ENCODE measurements at regions not wholly inside any gene's neighbourhood (a gene's known extent, or its start where the extent isn't known, plus 50 kb on each side); places are given as distances from the start of the nearest gene placed in this dataset.

DNA sequence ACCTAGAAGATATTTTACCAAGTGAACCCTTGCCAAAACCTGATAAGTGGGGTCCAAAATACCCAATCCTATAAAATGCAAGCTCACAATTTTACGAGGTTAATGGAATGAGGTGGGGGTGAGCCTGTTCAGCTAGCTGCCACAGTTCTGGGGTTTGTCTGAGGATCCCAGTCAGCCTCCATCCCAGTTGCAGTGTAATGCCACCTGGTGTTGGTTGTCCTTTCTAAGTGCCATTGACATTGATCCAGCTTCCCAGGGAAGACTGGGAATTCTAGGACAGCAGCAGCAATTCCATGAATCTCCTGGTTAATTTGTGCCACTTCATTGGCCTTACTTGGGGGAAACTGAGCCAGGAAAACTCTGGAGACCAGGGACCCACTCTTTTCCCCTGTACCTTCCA is 298.3 kb downstream of the RWDD3 start:
- Histone ChIP-seq H2AFZ (ENCODE audit: low read length) (no peak overlapping the region), H3K4me2 (ENCODE audit: insufficient read depth, low read length) (no peak overlapping the region), H3K4me3 (ENCODE audit: insufficient read depth, low read length) (no peak overlapping the region), H4K20me1 (ENCODE audit: insufficient read depth, low read length) (no peaks in the 10 kb centered on the region), H3K79me2 (ENCODE audit: insufficient read depth, low read length) (no peaks in the 10 kb centered on the region), H3K9me3 (ENCODE audit: low read depth, low read length) (peaks cover 2% of the 10 kb centered on the region), H3K36me3 (ENCODE audit: insufficient read depth, low read length) (no peaks in the 10 kb centered on the region), H3K4me1 (ENCODE audit: insufficient read depth, low read length) (no peaks in the 10 kb centered on the region), H3K27ac (ENCODE audit: low read depth, low read length) (no peak overlapping the region), H3K27me3 (ENCODE audit: insufficient read depth, low read length) (no peaks in the 10 kb centered on the region)
- no peak for DNase-seq (ENCODE audit: insufficient read length, low spot score, missing footprints)
- TF ChIP-seq CTCF (IDR thresholded peaks at IDR 0.05; ENCODE audit: extremely low read depth, low read depth, low read length): no peak

DNA sequence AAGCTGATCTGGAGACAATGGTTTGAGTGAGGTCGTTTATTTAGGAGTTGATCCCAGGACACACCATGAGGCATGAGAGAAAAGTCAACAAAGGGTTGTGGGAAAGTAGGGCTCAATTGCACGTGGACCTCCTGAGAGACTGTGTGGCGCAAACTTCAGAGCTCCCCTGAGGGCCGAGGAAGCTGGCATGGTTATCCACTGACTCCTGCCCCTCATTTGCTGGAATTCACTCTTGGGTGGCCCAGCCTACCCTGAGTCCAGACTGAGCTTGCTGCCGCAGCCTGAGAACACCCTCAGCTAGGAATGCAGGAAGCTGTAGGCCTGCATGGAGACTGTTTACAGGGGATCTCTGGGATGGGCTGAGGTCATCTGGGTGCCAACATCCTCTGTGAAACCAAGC is 301.0 kb downstream of the RWDD3 start:
- no peak overlapping the region for H3K27ac ChIP-seq (ENCODE audit: low read depth, low read length)
- no peaks in the 10 kb centered on the region for H3K4me1 ChIP-seq (ENCODE audit: insufficient read depth, low read length)
- no peak overlapping the region for H3K4me2 ChIP-seq (ENCODE audit: insufficient read depth, low read length)
- peaks cover 2% of the 10 kb centered on the region for H3K9me3 ChIP-seq (ENCODE audit: low read depth, low read length)
- no peaks in the 10 kb centered on the region for H3K36me3 ChIP-seq (ENCODE audit: insufficient read depth, low read length)
- no peak overlapping the region for H2AFZ ChIP-seq (ENCODE audit: low read length)
- H4K20me1 ChIP-seq (ENCODE audit: insufficient read depth, low read length): no peaks in the 10 kb centered on the region
- TF ChIP-seq CTCF (IDR thresholded peaks at IDR 0.05; ENCODE audit: extremely low read depth, low read depth, low read length): no peak
- H3K79me2 ChIP-seq (ENCODE audit: insufficient read depth, low read length): no peaks in the 10 kb centered on the region
- no peak for DNase-seq (ENCODE audit: insufficient read length, low spot score, missing footprints)
- H3K4me3 ChIP-seq (ENCODE audit: insufficient read depth, low read length): no peak overlapping the region
- no peaks in the 10 kb centered on the region for H3K27me3 ChIP-seq (ENCODE audit: insufficient read depth, low read length)

DNA sequence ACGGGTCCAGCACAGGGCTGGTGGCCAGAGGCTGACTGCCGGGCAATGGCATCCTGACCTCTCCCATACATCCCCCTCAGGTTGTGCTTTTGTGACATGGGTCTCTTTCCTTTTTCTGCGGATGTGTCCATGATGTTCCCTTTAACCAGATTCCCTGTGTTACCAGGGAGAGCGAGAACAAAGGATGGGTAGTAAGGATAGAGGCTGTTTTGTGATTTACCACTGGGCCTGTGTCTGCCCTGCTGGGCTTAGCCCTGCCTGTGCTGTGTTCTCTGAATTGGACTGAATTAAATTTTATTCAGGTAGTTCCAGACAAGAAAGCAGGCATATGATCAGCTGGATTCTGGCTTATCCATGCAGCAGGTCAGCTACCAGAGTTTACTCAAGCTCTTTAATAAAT is 301.6 kb downstream of the RWDD3 start:
- Histone ChIP-seq H3K9me3 (ENCODE audit: low read depth, low read length) (peaks cover 2% of the 10 kb centered on the region), H3K79me2 (ENCODE audit: insufficient read depth, low read length) (no peaks in the 10 kb centered on the region), H3K27me3 (ENCODE audit: insufficient read depth, low read length) (no peaks in the 10 kb centered on the region), H3K4me3 (ENCODE audit: insufficient read depth, low read length) (no peak overlapping the region), H3K4me1 (ENCODE audit: insufficient read depth, low read length) (no peaks in the 10 kb centered on the region), H3K4me2 (ENCODE audit: insufficient read depth, low read length) (no peak overlapping the region), H3K36me3 (ENCODE audit: insufficient read depth, low read length) (no peaks in the 10 kb centered on the region), H2AFZ (ENCODE audit: low read length) (no peak overlapping the region), H4K20me1 (ENCODE audit: insufficient read depth, low read length) (no peaks in the 10 kb centered on the region), H3K27ac (ENCODE audit: low read depth, low read length) (no peak overlapping the region)
- TF ChIP-seq CTCF (IDR thresholded peaks at IDR 0.05; ENCODE audit: extremely low read depth, low read depth, low read length): no peak
- DNase-seq (ENCODE audit: insufficient read length, low spot score, missing footprints): no peak

GRCh38 chr1:95536501-95536900 is 302.5 kb downstream of the RWDD3 start:
- Histone ChIP-seq H2AFZ (ENCODE audit: low read length) (no peak overlapping the region), H3K27ac (ENCODE audit: low read depth, low read length) (no peak overlapping the region), H3K36me3 (ENCODE audit: insufficient read depth, low read length) (no peaks in the 10 kb centered on the region), H3K79me2 (ENCODE audit: insufficient read depth, low read length) (no peaks in the 10 kb centered on the region), H3K4me2 (ENCODE audit: insufficient read depth, low read length) (no peak overlapping the region), H3K4me3 (ENCODE audit: insufficient read depth, low read length) (no peak overlapping the region), H3K9me3 (ENCODE audit: low read depth, low read length) (no peaks in the 10 kb centered on the region), H3K4me1 (ENCODE audit: insufficient read depth, low read length) (no peaks in the 10 kb centered on the region), H4K20me1 (ENCODE audit: insufficient read depth, low read length) (no peaks in the 10 kb centered on the region), H3K27me3 (ENCODE audit: insufficient read depth, low read length) (no peaks in the 10 kb centered on the region)
- DNase-seq (ENCODE audit: insufficient read length, low spot score, missing footprints): no peak
- no peak for TF ChIP-seq CTCF (IDR thresholded peaks at IDR 0.05; ENCODE audit: extremely low read depth, low read depth, low read length)
